SU-DHL-6 (cell line): ENCODE measurements at regions not wholly inside any gene's neighbourhood (a gene's known extent, or its start where the extent isn't known, plus 50 kb on each side); places are given as distances from the start of the nearest gene placed in this dataset.
"Not testable (repeated sequence)": the region's sequence is repeated elsewhere in the genome, so short reads cannot be mapped to it uniquely, and the experiment has no call there.

Source experiments
- H2AFZ ChIP-seq: fragments of 200-600 bp; sonication (generic); 2 replicates; pipeline ENCODE4 v1.6.1; 2014; ENCODE audit warnings: low read depth, mild to moderate bottlenecking, moderate library complexity, mixed read lengths, antibody characterized with exemption, low read length; ENCODE audit not compliant: severe bottlenecking
- H3F3A ChIP-seq: fragments of 200-600 bp; shearing (Covaris generic); 2 replicates; pipeline ENCODE4 v1.6.0; 2016; ENCODE audit warnings: antibody characterized with exemption, mild to moderate bottlenecking; ENCODE audit not compliant: insufficient read depth
- H3K27ac ChIP-seq: fragments of 200-600 bp; sonication (generic); 2 replicates; pipeline ENCODE4 v1.5.1; 2016; ENCODE audit warnings: low read depth, mild to moderate bottlenecking, low read length, moderate library complexity, mixed read lengths
- H3K27me3 ChIP-seq: fragments of 200-600 bp; sonication (generic), shearing (Covaris generic); 2 replicates; pipeline ENCODE4 v1.6.0; 2014; ENCODE audit warnings: mild to moderate bottlenecking, low read length
- H3K36me3 ChIP-seq: fragments of 200-600 bp; sonication (generic); 2 replicates; pipeline ENCODE4 v1.6.1; 2014; ENCODE audit warnings: mild to moderate bottlenecking, low read length, mixed read lengths
- H3K4me2 ChIP-seq: fragments of 300-600, 200-600 bp; shearing (Covaris generic), sonication (generic); 2 replicates; pipeline ENCODE4 v1.6.0; 2014; ENCODE audit warnings: low read length, low read depth, mild to moderate bottlenecking; ENCODE audit not compliant: poor library complexity, severe bottlenecking
- H3K4me3 ChIP-seq: fragments of 200-600 bp; sonication (generic); 2 replicates; pipeline ENCODE4 v1.5.1; 2014; ENCODE audit warnings: antibody characterized with exemption, low read length, mild to moderate bottlenecking, mixed read lengths; ENCODE audit not compliant: insufficient read depth, poor library complexity, severe bottlenecking
- H3K79me2 ChIP-seq: fragments of 200-600 bp; sonication (generic); 2 replicates; pipeline ENCODE4 v1.6.1; 2014; ENCODE audit warnings: mild to moderate bottlenecking, low read length, moderate library complexity; ENCODE audit not compliant: insufficient read depth
- H3K9ac ChIP-seq: fragments of 200-600 bp; sonication (generic); 2 replicates; pipeline ENCODE4 v1.7.0; 2014; ENCODE audit warnings: mild to moderate bottlenecking, low read length
- H3K9me2 ChIP-seq: fragments of 200-600 bp; sonication (generic); replicated peaks from 2 replicates; pipeline ENCODE4 v1.6.1; 2014; ENCODE audit warnings: low read length; ENCODE audit not compliant: insufficient read depth
- H3K9me3 ChIP-seq: fragments of 200-600 bp; sonication (generic); 2 replicates; pipeline ENCODE4 v1.6.1; 2014; ENCODE audit warnings: low read length, mixed read lengths; ENCODE audit not compliant: insufficient read depth
- H4K20me1 ChIP-seq: fragments of 200-600 bp; sonication (generic); 2 replicates; pipeline ENCODE4 v1.6.1; 2014; ENCODE audit warnings: low read depth, mild to moderate bottlenecking, antibody characterized with exemption, low read length, moderate library complexity, mixed read lengths
- CTCF ChIP-seq: fragments of 200-600 bp; sonication (generic); IDR thresholded peaks from one replicate; pipeline ENCODE4 v1.5.1; 2017; ENCODE audit warnings: antibody characterized with exemption, mild to moderate bottlenecking, low read length, moderate library complexity; ENCODE audit not compliant: insufficient read depth, poor library complexity, severe bottlenecking
- EZH2phosphoT487 ChIP-seq: fragments of 200-600 bp; sonication (generic), shearing (Covaris generic); conservative IDR thresholded peaks from 2 replicates; pipeline ENCODE4 v1.6.1; 2018; ENCODE audit warnings: mild to moderate bottlenecking, antibody characterized with exemption, low read length, moderate library complexity, mixed read lengths

- Histone ChIP-seq H3K9me2 (no peaks in the 10 kb centered on the region), H3K4me3 (no peak overlapping the region), H3K36me3 (no peaks in the 10 kb centered on the region), H3K9me3 (no peaks in the 10 kb centered on the region), H3K79me2 (no peaks in the 10 kb centered on the region), H3K4me2 (no peak overlapping the region), H3K9ac (no peak overlapping the region), H4K20me1 (no peaks in the 10 kb centered on the region), H3K27me3 (no peaks in the 10 kb centered on the region), H2AFZ (no peak overlapping the region), H3F3A (no peaks in the 10 kb centered on the region), H3K27ac (no peak overlapping the region)
- no peak for TF ChIP-seq CTCF
- TF ChIP-seq EZH2phosphoT487 = no peak
These were observed 796.6 kb upstream of the POU3F4 start for GRCh38 chrX:82711457-82711856.

- no peak overlapping the region for H3K27ac ChIP-seq
- H3F3A ChIP-seq = no peaks in the 10 kb centered on the region
- H3K4me3 ChIP-seq = no peak overlapping the region
- H3K4me2 ChIP-seq = no peak overlapping the region
- H2AFZ ChIP-seq = no peak overlapping the region
- H3K79me2 ChIP-seq = no peaks in the 10 kb centered on the region
- H3K9ac ChIP-seq = no peak overlapping the region
- H3K9me3 ChIP-seq = no peaks in the 10 kb centered on the region
- H3K9me2 ChIP-seq = no peaks in the 10 kb centered on the region
- no peak for TF ChIP-seq EZH2phosphoT487
- no peak for TF ChIP-seq CTCF
- H3K27me3 ChIP-seq = no peaks in the 10 kb centered on the region
- no peaks in the 10 kb centered on the region for H3K36me3 ChIP-seq
- H4K20me1 ChIP-seq = no peaks in the 10 kb centered on the region
These were observed 786.2 kb upstream of the POU3F4 start for GRCh38 chrX:82721891-82722290.

DNA sequence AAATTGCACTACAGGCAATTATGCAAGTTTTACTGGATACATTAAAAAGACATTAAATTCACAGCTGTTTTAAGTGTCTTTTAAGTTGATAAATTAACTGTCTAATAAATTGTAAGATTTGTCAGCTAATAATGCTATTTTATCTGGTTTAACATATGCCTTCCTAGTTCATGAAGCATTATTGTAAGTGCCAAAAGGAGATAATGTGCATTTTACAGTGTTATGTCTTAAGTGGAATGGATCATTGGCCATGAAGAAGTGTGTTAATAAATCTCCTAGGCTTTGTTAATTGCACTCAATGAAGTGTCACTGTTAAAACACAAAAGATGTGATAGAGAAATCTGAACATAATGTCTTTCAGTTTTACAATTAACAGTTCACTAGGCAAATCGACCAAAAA, 784.3 kb upstream of the POU3F4 start:
- Histone ChIP-seq H3K36me3 (no peaks in the 10 kb centered on the region), H3K9me3 (no peaks in the 10 kb centered on the region), H3K9ac (no peak overlapping the region), H3K27me3 (no peaks in the 10 kb centered on the region), H3K27ac (no peak overlapping the region), H4K20me1 (no peaks in the 10 kb centered on the region), H3K9me2 (no peaks in the 10 kb centered on the region), H3K4me2 (no peak overlapping the region), H2AFZ (no peak overlapping the region), H3K4me3 (no peak overlapping the region), H3K79me2 (no peaks in the 10 kb centered on the region), H3F3A (no peaks in the 10 kb centered on the region)
- TF ChIP-seq EZH2phosphoT487 (no peak), CTCF (no peak)

DNA sequence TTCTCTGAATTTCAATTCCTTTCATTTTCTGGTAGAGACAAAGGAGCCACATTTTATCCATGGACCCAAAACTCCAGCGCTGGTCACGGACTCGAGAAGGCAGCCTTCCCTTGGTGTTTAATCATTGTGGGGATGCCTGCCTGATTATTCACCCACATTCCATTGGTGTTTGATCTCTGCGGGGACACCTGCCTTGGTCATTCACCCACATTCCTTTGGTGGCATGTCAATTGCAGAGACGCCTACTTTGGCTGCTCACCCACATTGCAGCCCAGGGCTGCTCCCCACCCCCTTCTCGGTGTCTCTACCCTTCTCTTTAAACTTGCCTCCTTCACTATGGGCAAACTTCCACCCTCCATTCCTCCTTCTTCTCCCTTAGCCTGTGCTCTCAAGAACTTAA, 780.7 kb upstream of the POU3F4 start:
- H3F3A ChIP-seq, H3K4me3 ChIP-seq, H3K36me3 ChIP-seq, H3K9me2 ChIP-seq, H3K9ac ChIP-seq, H3K27me3 ChIP-seq, H3K4me2 ChIP-seq, H4K20me1 ChIP-seq, H2AFZ ChIP-seq, H3K79me2 ChIP-seq, H3K27ac ChIP-seq, H3K9me3 ChIP-seq: not testable (repeated sequence)
